Astrocyte (in vitro differentiated cells and primary cell): ENCODE measurements at regions not wholly inside any gene's neighbourhood (a gene's known extent, or its start where the extent isn't known, plus 50 kb on each side); places are given as distances from the start of the nearest gene placed in this dataset.

Experiments used
- DNase-seq: peaks from one replicate; pipeline ENCODE4 v3.0.0-alpha.2; 2010; ENCODE audit warnings: low read depth
- FAIRE-seq: peaks from 2 replicates; lab custom pipeline; 2011; peaks lifted over from hg19 to GRCh38; lab: Jason Lieb, UNC
- H2AFZ ChIP-seq: 2 replicates; pipeline ENCODE4 v1.6.0; 2012; ENCODE audit warnings: low read depth, low read length, inconsistent platforms
- H3K27ac ChIP-seq: 2 replicates; pipeline ENCODE4 v1.5.1; 2011; ENCODE audit warnings: low read depth, low read length, inconsistent platforms
- H3K27me3 ChIP-seq: 2 replicates; pipeline ENCODE4 v1.6.0; 2011; ENCODE audit warnings: low read length, inconsistent platforms; ENCODE audit not compliant: insufficient read depth
- H3K36me3 ChIP-seq: 2 replicates; pipeline ENCODE4 v1.5.1; 2011; ENCODE audit warnings: low read length, inconsistent platforms; ENCODE audit not compliant: insufficient read depth
- H3K4me1 ChIP-seq: 2 replicates; pipeline ENCODE4 v1.5.1; 2011; ENCODE audit warnings: low read length, inconsistent platforms; ENCODE audit not compliant: insufficient read depth
- H3K4me2 ChIP-seq: 2 replicates; pipeline ENCODE4 v1.6.0; 2012; ENCODE audit warnings: low read length, inconsistent platforms
- H3K4me3 ChIP-seq: 2 replicates; pipeline ENCODE4 v1.5.1; 2011; ENCODE audit warnings: low read depth, mild to moderate bottlenecking, low read length, inconsistent platforms; ENCODE audit not compliant: insufficient read depth
- H3K79me2 ChIP-seq: 2 replicates; pipeline ENCODE4 v1.6.0; 2012; ENCODE audit warnings: mild to moderate bottlenecking, low read length, inconsistent platforms; ENCODE audit not compliant: insufficient read depth
- H3K9ac ChIP-seq: 2 replicates; pipeline ENCODE4 v1.6.0; 2012; ENCODE audit warnings: mild to moderate bottlenecking, low read length, inconsistent platforms
- H3K9me3 ChIP-seq: 2 replicates; pipeline ENCODE4 v1.5.1; 2012; ENCODE audit warnings: low read depth, mild to moderate bottlenecking, low read length, inconsistent platforms; ENCODE audit not compliant: insufficient read depth
- H4K20me1 ChIP-seq: 2 replicates; pipeline ENCODE4 v1.6.0; 2012; ENCODE audit warnings: low read length, inconsistent platforms; ENCODE audit not compliant: insufficient read depth
- H3K27ac Mint-ChIP-seq: one replicate; pipeline ENCODE4 v1.8.0; 2021; ENCODE audit warnings: mild to moderate bottlenecking, mixed read lengths; ENCODE audit not compliant: unreplicated experiment
- H3K27me3 Mint-ChIP-seq: one replicate; pipeline ENCODE4 v1.8.0; 2021; ENCODE audit warnings: low read depth, mixed read lengths; ENCODE audit not compliant: unreplicated experiment
- H3K36me3 Mint-ChIP-seq: one replicate; pipeline ENCODE4 v1.8.0; 2021; ENCODE audit warnings: low read depth, mixed read lengths; ENCODE audit not compliant: unreplicated experiment
- H3K4me1 Mint-ChIP-seq: one replicate; pipeline ENCODE4 v1.8.0; 2021; ENCODE audit warnings: low read depth, mixed read lengths; ENCODE audit not compliant: unreplicated experiment
- H3K4me3 Mint-ChIP-seq: one replicate; pipeline ENCODE4 v1.8.0; 2021; ENCODE audit warnings: mild to moderate bottlenecking, moderate library complexity, mixed read lengths; ENCODE audit not compliant: unreplicated experiment
- H3K9me3 Mint-ChIP-seq: one replicate; pipeline ENCODE4 v1.8.0; 2021; ENCODE audit warnings: mild to moderate bottlenecking, mixed read lengths; ENCODE audit not compliant: unreplicated experiment
- CTCF ChIP-seq: IDR thresholded peaks from 2 replicates; pipeline ENCODE4 v1.5.1; 2011; ENCODE audit warnings: low read depth, mild to moderate bottlenecking, inconsistent platforms, low read length, moderate library complexity; ENCODE audit not compliant: insufficient read depth
- EZH2 ChIP-seq: IDR thresholded peaks from 2 replicates; pipeline ENCODE4 v1.6.1; 2012; ENCODE audit warnings: mild to moderate bottlenecking, low read length, inconsistent platforms; ENCODE audit not compliant: insufficient read depth

DNA sequence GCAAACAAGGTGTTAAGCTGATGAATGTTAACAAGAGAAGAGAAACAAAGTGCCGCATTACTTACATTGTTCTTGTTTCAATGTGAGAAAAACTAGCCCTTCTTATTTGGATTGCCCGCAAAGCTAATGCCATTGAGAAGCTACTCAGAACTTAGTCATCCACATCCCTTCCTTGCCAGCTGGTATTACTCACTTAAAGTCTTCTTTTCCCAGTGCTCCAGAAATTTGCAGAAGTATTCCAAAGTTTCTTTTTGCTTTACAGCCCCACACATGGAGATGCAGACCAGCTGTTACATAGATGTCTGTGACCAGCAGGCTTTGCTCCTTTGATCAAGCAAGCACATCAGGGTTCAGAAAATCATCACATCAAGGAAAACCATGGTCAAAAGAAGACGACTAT is 529.0 kb downstream of the TBC1D32 start:
- Histone ChIP-seq H3K79me2 (no peaks in the 10 kb centered on the region), H3K4me2 (no peak overlapping the region), H3K4me1 (no peaks in the 10 kb centered on the region), H3K4me3 (no peak overlapping the region), H2AFZ (no peak overlapping the region), H3K27me3 (no peaks in the 10 kb centered on the region), H3K9me3 (no peaks in the 10 kb centered on the region), H3K27ac (no peak overlapping the region), H3K9ac (no peak overlapping the region), H3K36me3 (no peaks in the 10 kb centered on the region), H4K20me1 (no peaks in the 10 kb centered on the region)
- FAIRE-seq (no peak), DNase-seq (peak; percentile 44)
- H3K4me1 Mint-ChIP-seq: peaks cover 7% of the 10 kb centered on the region
- TF ChIP-seq CTCF (no peak), EZH2 (no peak)
- H3K27ac Mint-ChIP-seq: peak overlapping the region; percentile 2
- no peaks in the 10 kb centered on the region for H3K9me3 Mint-ChIP-seq
- H3K4me3 Mint-ChIP-seq: no peak overlapping the region
- no peaks in the 10 kb centered on the region for H3K36me3 Mint-ChIP-seq
- H3K27me3 Mint-ChIP-seq: no peaks in the 10 kb centered on the region

DNA sequence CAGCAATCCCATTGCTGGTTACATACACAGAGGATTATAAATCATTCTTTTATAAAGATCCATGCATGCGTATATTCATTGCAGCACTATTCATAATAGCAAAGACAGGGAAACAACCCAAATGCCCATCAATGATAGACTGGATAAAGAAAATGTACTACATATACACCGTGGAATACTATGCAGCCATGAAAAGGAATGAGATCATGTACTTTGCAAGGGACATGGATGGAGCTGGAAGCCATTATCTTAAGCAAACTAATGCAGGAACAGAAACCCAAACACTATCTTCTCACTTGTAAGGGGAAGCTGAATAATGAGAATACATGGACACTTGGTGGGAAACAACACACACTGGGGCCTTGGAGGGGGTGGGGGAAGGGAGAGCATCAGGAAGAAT is 529.7 kb downstream of the TBC1D32 start:
- H3K4me2 ChIP-seq: no peak overlapping the region
- peaks cover 7% of the 10 kb centered on the region for H3K4me1 Mint-ChIP-seq
- H3K9ac ChIP-seq: no peak overlapping the region
- H3K9me3 ChIP-seq: no peaks in the 10 kb centered on the region
- FAIRE-seq: no peak
- H3K4me3 ChIP-seq: no peak overlapping the region
- H3K36me3 ChIP-seq: no peaks in the 10 kb centered on the region
- no peak overlapping the region for H3K27ac ChIP-seq
- TF ChIP-seq EZH2 (no peak), CTCF (no peak)
- no peaks in the 10 kb centered on the region for H3K79me2 ChIP-seq
- H3K36me3 Mint-ChIP-seq: no peaks in the 10 kb centered on the region
- no peaks in the 10 kb centered on the region for H3K9me3 Mint-ChIP-seq
- H4K20me1 ChIP-seq: no peaks in the 10 kb centered on the region
- no peak overlapping the region for H3K4me3 Mint-ChIP-seq
- no peaks in the 10 kb centered on the region for H3K4me1 ChIP-seq
- H2AFZ ChIP-seq: no peak overlapping the region
- no peak for DNase-seq
- no peaks in the 10 kb centered on the region for H3K27me3 Mint-ChIP-seq
- H3K27ac Mint-ChIP-seq: no peak overlapping the region
- no peaks in the 10 kb centered on the region for H3K27me3 ChIP-seq

GRCh38 chr6:120786682-120787081 is 547.6 kb downstream of the TBC1D32 start:
- H4K20me1 ChIP-seq: no peaks in the 10 kb centered on the region
- no peak overlapping the region for H3K4me3 ChIP-seq
- H3K9me3 ChIP-seq: peaks cover 3% of the 10 kb centered on the region
- no peaks in the 10 kb centered on the region for H3K4me1 ChIP-seq
- no peak overlapping the region for H2AFZ ChIP-seq
- DNase-seq (no peak), FAIRE-seq (no peak)
- no peak overlapping the region for H3K27ac Mint-ChIP-seq
- no peak overlapping the region for H3K4me2 ChIP-seq
- H3K9ac ChIP-seq: no peak overlapping the region
- no peak overlapping the region for H3K27ac ChIP-seq
- no peaks in the 10 kb centered on the region for H3K79me2 ChIP-seq
- H3K4me3 Mint-ChIP-seq: no peak overlapping the region
- no peaks in the 10 kb centered on the region for H3K9me3 Mint-ChIP-seq
- H3K36me3 ChIP-seq: no peaks in the 10 kb centered on the region
- TF ChIP-seq EZH2 (no peak), CTCF (no peak)
- no peaks in the 10 kb centered on the region for H3K27me3 ChIP-seq
- no peaks in the 10 kb centered on the region for H3K27me3 Mint-ChIP-seq
- no peaks in the 10 kb centered on the region for H3K36me3 Mint-ChIP-seq
- H3K4me1 Mint-ChIP-seq: no peaks in the 10 kb centered on the region
